ENCODE measurements at regions not wholly inside any gene's neighbourhood (a gene's known extent, or its start where the extent isn't known, plus 50 kb on each side); places are given as distances from the start of the nearest gene placed in this dataset.
"Not testable (repeated sequence)": the region's sequence is repeated elsewhere in the genome, so short reads cannot be mapped to it uniquely, and the experiment has no call there.

DNA sequence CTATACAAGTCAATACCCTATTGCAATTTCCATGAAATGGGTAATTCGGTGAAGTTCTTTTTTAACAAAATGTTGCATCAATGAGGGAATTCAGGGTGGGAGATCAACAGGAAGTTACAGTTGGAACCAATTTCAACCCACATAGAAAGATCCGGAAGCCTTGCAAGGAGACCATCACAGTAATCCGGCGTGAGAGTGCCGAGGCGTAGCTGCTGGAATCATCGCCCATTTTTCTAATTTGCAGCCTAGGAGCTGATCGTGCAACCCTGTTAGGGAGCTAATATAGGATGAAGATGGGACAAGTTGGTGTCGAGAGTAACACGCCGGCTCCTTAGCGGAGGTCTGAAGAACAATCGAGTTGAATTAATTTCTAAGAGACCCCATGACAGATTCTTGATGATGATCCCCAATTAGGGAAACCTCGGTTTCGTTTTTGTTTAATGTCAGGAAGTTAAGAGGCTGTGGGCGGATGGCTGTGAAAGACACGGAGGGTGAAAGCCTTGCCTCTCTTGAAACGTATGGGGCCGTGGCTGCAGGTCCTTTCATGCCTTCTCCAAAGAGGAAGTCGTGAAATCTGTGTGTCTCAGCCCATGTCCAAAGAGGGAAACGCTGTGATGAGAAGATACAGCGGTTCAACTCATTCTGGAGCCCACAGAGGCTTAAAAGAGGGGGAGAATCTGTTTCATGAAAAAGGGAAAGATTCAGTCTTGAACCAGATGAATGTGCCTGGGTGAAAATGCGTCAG is 51.2 kb upstream of the CARD11 start:
- no peak for DNase-seq (ENCODE audit: low spot score)

DNA sequence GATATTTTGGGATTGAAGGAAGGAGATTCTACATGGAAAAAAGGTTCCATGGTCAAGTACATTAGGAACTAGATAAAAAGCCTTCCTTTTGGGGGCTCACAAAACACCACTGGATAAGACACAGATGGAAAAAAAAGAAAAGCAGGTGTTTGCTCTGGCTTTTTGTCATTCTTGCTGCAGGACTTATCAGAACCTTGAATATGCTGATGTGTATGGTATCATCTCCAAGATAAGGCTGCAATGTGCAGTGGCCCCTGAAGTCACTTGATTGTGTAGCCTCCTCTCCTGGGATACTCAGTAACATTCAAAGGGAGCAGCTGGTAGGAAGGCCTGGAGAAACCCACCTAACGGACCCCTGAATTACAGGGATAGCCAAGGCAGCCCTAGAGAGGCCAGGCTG is 54.1 kb upstream of the CARD11 start:
- no peak for DNase-seq (ENCODE audit: low spot score)

DNA sequence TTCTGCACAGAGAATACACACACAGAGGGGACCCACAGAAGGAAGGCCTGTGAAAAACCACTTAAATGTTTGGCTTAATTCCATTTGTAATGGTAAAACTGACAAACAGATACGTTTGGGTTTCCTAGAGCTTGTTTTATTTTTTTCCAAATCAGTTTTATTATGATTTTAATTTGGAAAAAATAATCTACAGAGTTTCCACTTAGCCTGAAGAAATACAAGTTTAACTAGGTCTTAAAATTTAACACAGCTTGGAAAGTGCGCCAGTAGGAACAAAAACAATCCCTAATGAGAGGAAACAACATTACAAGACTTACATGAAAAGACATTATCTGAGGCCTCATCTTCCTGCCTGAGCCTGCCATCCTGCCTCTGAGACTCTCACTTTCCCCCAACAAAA is 58.5 kb upstream of the CARD11 start:
- DNase-seq (ENCODE audit: low spot score), result no peak

DNA sequence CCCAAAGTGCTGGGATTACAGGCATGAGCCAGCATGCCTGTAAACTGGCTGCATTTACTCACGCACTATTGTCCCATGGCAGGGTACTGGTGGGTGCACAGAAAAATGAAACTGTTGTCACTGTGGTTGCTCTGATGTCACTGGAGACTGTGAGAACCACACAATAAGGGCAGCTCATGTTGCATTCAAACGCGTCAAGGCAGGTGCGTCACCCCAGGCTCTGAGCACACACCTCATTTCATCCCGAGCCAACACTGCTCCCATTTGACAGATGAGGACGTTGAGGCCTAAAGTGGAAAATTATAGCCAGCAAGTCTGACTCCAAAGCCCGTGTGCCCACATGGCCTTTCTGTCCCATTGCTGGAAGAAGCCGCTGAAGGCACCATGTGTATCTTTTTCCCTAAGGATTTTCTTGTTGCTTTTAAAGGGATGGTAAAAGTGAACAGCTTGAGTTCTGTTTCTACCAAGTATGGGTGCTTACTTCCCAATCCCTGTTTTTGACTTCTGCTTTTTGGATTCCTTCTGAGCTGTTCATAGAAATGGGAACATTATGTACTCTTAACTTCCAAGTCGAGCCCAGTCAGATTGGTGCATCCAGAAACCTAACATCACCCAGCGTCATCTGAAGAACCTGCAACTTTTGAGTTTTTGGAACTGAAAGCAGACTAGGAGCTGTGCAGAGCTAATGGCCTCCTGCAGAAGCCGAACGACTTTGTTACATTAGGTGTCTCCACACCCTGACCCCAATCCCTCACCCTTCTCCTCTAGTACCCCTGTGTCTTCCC is 60.1 kb upstream of the CARD11 start:
- no peak for DNase-seq (ENCODE audit: low spot score)

DNA sequence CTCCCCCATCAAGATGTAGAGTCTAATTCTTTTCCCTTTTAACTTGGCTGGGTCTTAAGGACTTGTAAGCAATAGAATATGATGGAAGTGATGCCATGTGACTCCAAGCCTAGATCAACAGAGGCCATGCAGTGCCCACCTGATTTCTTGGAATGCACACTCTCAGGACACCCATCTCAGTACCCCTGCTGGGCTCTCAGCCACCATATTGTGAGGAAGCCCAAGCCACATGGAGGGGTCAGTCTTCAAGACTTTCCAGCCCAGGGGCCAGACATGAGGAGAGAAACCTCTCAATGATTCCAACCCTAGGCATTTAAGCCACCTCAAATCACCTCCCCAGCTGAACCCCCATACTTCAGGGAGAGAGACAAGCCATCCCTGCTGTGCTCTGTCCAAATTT is 62.2 kb upstream of the CARD11 start:
- DNase-seq (ENCODE audit: low spot score), result no peak

DNA sequence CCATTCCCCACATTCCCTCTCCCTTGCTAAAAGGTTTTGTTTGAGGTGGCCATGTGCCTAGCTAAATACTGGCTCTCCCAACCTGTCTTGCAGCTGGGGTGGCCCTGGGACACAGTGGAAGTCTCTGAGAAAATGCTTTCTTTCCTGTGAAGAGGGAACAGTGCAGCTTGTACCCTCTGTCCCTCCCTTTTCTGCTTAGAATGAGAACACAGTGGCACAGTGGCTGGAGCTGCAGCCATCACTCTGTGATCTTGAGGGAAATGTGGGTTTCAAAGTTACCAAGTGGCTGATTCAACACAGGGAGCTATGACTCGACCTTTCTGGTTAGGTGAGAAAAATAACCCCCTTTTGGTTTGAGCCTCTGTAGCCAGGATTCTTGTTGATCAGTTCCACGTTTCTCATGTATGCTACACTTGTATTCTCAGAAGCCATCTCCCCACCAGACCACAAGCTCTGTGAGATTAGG is 62.7 kb upstream of the CARD11 start:
- no peak for DNase-seq (ENCODE audit: low spot score)

DNA sequence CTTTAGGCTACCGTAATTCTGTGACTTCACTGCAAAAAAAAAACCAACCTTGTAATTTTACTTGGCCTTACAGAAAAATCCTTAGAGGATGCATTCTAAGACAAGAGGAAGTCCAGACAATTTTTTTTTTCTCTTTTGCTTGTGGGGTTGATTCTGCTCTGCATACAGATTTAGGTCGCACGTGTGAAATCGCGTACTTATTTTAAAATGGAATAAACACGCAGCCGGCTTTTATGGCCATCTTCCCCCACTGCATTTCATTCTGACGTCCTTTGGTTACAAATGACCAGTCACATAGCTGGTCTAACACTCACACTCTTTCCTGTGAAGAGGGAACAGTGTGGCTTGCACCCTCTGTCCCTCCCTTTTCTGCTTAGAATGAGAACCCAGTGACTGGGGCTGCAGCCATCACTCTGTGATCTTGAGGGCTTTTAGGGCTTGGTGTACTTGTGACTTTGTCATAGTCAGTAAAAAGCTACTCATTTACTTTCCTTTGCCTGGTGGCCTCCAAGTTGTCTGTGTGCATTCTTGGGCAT is 63.6 kb upstream of the CARD11 start:
- no peak for DNase-seq (ENCODE audit: low spot score)

- DNase-seq (ENCODE audit: low spot score), result no peak
Observed at GRCh38 chr7:3107889-3108570, 64.4 kb upstream of the CARD11 start.

DNA sequence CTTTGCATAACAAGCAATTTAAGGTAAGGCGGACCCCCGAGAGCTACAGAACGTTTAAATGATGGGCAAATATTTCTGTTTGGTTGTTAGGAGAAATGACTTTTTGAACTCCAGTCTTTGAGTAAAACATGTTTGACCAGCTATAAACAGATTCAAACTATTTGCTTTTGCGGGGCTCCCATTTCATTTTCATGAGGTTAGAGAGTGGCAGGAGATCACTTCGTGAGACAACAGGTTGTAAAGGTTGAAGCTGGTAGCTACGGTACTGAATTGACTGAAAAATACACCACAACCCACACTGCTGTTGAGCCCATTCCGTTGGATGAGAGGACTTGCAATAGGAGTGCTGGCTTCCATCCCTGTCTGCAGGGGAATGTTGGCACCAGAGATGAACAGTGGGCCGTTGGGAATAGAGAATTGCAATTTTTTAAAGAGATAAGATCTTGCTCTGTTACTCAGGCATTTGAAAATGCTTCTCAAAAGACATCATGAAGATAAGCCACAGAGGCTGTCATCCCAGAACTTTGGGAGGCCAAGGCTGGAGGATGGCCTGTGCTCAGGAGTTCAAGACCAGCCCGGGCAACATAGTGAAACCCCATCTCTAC is 65.7 kb upstream of the CARD11 start:
- DNase-seq (ENCODE audit: low spot score), result no peak

GRCh38 chr7:3112479-3113134 is 68.9 kb upstream of the CARD11 start:
- DNase-seq (ENCODE audit: low spot score), result no peak

- no peak for DNase-seq (ENCODE audit: low spot score)
Observed at GRCh38 chr7:3114917-3115316, 71.2 kb upstream of the CARD11 start.

GRCh38 chr7:3117081-3117480 is 73.4 kb upstream of the CARD11 start:
- DNase-seq (ENCODE audit: low spot score), result no peak

DNA sequence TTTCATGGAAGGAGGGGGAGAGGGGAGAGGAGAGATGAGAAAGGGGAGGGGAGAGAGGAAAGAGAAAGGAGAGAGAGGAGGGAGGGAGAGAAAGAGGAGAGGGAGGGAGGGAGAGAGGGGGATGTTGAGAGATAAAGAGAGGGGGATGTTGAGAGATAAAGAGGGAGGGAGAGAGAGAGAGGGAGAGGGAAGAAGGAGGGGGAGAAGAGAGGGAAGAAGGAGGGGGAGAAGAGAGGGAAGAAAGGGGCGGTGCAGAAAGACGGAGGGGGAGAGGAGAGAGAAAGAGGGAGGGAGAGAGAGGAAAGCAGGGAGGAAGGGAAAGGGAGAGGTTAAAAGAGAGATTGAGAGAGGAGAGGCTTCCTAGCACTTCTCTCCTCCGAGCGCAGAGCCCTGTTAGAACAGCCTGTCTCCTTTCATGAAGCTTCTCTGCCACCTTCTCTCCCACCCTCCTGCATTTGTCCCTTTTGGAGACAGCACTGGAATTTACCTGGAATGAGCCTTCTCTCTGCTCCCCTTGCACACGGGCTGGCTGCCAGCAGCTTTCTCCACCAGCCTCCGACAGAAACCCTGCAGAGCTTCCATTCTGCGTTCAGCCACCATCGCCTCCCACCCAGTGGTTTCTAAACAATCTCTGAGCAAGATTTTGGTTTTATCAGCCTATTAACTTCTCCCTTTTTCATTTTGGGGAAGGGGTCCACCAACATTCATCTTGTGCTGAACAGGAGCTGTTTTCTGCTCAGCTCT is 74.0 kb upstream of the CARD11 start:
- DNase-seq (ENCODE audit: low spot score), result no peak

GRCh38 chr7:3119352-3119927 is 75.8 kb upstream of the CARD11 start:
- DNase-seq (ENCODE audit: low spot score), result not testable (repeated sequence)

DNA sequence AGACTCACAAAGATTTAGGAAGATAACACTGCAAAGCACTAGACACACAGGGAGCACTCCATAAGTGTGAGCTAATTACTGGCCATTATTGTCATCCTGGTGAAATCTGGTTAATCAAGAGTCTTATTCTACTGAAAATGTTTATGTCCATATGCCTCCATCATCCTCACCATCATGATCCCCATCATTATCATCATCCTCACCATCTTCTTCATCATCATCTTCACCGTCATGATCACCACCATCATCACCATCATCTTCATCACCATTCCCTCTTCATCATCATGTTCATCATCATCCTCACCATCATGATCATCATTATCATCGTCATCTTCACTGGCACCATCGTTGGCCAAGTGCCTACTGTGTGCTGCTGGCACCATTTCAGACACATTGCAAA is 76.3 kb upstream of the CARD11 start:
- no peak for DNase-seq (ENCODE audit: low spot score)

DNA sequence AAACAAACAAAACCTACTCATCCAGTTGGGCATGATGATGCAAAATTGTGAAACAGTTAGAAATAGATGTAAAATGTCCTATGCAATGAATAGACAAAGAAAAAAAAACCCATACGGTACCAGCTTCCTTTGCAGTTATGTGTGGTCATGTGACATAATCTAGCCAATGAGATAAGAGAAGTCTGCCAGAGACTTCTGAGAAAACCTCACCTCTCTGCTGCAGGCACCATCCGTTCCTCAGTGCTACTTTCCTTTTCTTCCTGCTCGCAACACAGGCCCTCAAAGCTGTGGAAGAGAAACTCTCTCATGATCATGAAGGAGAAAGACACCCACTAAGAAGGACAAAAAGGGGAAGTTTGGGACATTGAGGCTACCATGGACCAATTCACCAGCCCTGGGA is 76.8 kb upstream of the CARD11 start:
- no peak for DNase-seq (ENCODE audit: low spot score)

- no peak for DNase-seq (ENCODE audit: low spot score)
Observed at GRCh38 chr7:3128857-3129490, 85.3 kb upstream of the CARD11 start.

DNA sequence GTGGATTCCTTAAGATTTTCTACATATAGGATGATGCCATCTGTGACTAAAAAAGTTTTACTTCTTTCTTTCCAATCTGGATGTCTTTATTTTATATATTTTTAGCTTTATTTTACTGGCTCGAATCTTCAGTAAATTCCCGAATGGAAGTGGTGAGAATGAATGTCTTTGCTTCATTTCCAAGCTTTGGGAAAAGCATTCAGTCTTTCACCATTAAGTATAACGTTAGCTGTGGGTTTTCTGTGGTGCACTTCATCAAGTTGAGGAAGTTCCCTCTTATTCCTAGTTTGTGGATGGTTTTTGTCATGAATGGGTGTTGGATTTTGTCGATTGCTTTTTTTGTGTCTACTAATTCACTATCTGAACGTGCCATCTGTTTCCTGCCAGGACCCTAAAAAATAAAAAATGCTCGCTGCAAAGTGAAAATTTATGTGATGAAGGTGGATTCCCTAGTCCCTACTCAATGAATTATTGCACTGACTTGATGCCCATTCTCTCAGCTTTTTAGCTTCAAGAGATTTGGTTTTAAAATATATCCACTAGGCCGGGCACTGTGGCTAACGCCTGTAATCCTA is 90.2 kb upstream of the CARD11 start:
- no peak for DNase-seq (ENCODE audit: low spot score)

- DNase-seq (ENCODE audit: low spot score), result no peak
Observed at GRCh38 chr7:3134745-3135144, 91.1 kb upstream of the CARD11 start.

DNA sequence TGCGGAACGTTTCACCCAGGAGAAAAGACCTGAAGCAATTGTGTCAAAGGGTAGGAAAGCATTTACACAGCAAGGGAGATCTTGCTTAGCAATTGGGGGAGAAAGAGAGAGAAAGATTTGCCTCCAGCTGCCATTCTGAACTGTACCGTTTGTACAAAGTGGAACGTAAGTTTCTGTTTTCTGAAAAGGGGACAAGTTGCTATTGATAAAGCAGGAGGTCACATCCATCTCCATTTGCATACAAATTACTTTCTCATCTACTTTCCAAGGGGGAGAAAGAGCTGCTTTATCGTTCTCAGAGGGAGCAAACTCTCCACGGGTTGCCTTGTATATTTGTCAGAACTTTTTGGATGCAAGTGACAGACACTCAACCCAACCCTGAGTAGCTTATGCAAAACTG is 92.0 kb upstream of the CARD11 start:
- DNase-seq (ENCODE audit: low spot score), result no peak
